ENCODE measurements at regions not wholly inside any gene's neighbourhood (a gene's known extent, or its start where the extent isn't known, plus 50 kb on each side); places are given as distances from the start of the nearest gene placed in this dataset.

GRCh38 chr18:41071826-41072225 is 883.2 kb upstream of the PIK3C3 start:
- no peak for TF ChIP-seq EZH2 (IDR thresholded peaks at IDR 0.05; ENCODE audit: low read depth, unreplicated experiment)
- no peak for TF ChIP-seq ZNF331 (CRISPR knock-in tag; IDR thresholded peaks at IDR 0.05; ENCODE audit: low read depth)
- no peak for TF ChIP-seq CTCF (conservative IDR thresholded peaks at IDR 0.05; ENCODE audit: low read depth in 2 of 2)
- no peak for TF ChIP-seq STAT1 (IDR thresholded peaks at IDR 0.05; ENCODE audit: unreplicated experiment)
- no peak for TF ChIP-seq POLR2AphosphoS5 (IDR thresholded peaks at IDR 0.05; ENCODE audit: low read depth)
- no peak for TF ChIP-seq REST (IDR thresholded peaks at IDR 0.05; ENCODE audit: unreplicated experiment)
- TF ChIP-seq EZH2phosphoT487 (IDR thresholded peaks at IDR 0.05; ENCODE audit: unreplicated experiment) = no peak
- TF ChIP-seq ETS1 (IDR thresholded peaks at IDR 0.05) = no peak
- no peak for TF ChIP-seq CREB1 (CRISPR knock-in tag; IDR thresholded peaks at IDR 0.05; ENCODE audit: low read depth)
- TF ChIP-seq ZNF114 (CRISPR knock-in tag; IDR thresholded peaks at IDR 0.05) = no peak

Measured in GM23338 (cell line).